Hematopoietic multipotent progenitor cell treated with erythropoietin and hydrocortisone succinate and interleukin-3 and kit ligand, for 17 days (in vitro differentiated cells): ENCODE measurements at regions not wholly inside any gene's neighbourhood (a gene's known extent, or its start where the extent isn't known, plus 50 kb on each side); places are given as distances from the start of the nearest gene placed in this dataset.

ENCODE experiments used
- DNase-seq: peaks from one replicate; pipeline ENCODE4 v3.0.0-alpha.2; 2015; ENCODE audit warnings: low spot score

DNA sequence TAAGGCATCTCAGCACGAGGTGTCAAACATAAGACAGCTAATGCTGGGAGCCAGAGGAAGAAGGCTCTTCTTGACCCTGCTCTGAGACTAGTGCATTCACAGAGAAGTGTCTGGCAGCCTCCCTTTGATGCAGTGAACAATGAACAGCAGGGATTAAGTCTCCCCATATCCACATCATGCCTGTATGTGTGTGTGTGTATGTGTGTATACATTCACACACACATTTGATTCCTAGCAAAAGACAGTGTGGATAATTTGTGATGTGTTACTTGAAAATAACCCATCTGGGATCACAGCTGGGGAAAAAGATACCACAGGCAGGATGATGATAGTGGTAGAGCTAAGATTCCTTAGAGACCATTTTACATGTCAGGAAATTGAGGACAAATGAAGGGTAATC, 485.9 kb upstream of the GOT2 start:
- DNase-seq = no peak

DNA sequence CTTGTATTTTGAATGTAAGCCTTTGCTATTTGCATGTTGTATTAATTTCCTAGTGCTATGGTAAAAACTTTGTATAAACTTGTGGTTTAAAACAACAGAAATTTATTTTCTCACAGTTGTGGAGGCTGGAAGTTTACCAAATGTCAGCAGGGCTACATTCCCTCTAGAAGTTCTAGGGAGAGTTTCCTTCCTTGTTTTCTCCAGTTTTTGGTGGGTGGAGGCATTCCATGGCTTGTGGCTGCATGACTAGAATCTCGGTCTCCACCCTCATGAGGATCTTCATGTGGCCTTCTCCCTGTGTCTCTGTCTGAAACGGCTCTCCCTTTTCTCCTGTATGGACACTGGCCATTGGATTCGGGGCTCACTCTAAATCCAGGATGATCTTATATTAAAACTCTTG, 482.2 kb upstream of the GOT2 start:
- DNase-seq = no peak

DNA sequence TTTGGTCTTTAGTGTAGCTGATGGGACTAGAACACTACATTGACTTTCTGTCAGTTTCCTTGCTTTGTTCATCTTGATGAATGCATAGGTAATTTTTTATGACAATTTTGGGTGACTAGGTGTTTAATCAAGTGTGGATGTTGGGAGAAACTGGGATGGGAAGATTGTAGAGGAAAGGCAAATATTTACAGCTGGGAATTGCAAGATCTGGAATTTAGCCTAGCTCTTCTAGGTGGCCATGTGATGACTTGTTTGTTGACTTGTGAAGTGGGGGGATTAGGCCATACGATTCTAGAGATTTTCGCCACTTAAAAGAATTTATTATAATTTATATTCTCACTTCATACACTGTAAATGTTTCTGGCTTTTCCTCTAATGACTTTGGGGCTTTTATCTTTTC, 480.3 kb upstream of the GOT2 start:
- DNase-seq = no peak

DNA sequence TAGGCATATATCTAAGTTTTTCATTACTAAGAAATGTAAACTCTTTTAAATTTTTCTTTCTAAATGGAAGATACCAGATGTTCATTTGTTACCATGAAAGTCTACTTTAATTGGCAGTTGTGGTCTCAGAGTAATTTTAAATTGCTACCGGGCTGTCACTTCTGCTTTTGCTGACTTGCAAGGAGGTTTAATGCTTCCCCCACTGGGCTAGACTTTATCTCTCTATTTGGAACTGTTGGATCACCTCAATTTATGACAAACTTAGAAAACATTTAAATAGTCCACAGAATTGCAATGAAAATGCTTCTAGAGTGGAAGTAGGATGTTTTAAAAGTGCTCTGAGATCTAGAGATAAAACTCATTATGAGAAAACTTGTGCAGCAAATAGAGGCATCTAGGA, 479.8 kb upstream of the GOT2 start:
- no peak for DNase-seq

DNA sequence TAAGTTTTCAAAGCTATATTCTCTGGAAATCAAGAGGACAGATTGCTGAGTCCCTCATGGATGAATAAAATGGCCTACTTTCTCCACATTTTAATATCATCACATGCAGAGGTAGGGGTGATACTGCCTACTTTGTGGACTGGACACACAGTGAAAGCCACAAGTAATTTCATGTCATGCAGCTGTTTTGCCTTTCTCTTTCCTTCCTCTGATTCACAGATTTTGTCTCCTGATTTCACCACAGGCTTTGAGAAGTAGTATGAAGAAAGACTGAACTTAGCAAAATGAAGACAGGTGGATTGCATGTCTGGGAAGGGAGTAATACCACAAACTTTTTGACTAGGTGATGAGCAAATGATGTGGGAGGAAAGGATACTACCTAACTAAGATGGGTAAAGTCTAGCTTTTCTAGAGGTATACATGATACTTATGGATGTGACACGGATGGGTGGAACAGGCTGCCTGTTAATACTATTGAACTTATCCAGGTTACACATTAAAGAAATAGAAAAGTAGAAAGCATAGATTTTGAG, 478.4 kb upstream of the GOT2 start:
- DNase-seq = no peak

DNA sequence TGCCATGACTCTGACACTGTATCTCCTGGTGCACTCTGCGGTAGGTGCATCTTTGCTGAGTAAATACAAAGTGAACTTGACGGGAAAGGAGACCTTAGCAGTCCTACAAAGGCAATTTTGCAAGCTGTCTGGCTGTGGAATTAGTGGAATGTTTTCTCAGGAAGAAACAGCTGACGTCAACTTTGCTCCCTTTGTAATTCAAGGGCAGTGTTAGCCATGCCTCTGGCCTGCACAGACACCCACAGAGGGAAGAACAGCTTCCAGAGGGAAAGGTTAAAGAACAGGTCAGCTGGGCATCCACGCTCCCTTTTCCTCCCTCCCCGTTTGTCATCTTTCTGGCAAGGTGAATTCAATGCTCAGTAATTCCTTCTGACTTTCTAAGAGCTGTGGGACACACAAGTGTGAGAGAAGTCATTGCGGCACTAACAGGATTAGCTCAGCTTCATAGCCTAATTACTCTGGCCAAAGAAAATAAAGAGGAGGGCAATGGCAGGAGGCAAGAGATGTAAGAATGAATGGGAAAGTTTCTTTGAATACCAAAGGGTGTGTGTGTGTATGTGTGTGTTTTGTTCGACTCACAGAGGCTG, 476.9 kb upstream of the GOT2 start:
- no peak for DNase-seq

DNA sequence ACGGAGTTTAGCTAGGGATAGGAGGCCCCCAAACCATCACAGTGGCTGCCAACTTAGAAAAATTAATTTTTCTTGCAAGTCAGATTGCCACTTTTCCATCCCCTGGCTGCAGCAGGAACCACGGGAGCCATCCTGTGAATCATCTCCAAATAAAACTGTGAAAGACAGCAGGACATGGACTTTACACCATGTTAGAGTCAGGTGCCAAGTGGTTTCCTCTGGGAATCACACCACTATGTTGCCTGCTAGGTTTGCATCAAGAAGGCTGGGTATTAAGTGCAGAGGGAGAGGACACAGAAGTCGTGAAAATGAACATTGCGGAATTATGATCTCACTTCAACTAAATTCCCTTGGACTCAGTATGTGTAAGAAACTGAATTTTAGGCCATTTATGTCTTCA, 471.3 kb upstream of the GOT2 start:
- no peak for DNase-seq

DNA sequence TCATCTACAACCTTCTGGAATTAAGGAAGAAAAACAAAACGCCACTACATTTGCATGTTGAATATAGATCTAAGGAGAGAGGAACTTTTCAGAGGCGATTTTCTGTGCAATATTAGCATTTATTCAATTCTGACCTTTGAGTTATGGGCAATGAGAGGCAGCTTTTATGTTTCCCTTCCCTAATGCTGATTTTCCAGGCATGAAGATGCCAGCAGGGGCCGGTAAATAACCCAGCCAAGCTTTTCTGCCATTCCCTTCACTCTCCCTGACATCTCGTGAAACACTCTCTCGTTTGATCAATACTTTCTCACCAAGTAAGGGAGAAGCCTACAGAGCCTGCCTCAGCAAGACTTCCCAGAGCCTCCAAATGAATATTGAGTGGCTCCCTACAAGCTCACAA, 470.5 kb upstream of the GOT2 start:
- no peak for DNase-seq

DNA sequence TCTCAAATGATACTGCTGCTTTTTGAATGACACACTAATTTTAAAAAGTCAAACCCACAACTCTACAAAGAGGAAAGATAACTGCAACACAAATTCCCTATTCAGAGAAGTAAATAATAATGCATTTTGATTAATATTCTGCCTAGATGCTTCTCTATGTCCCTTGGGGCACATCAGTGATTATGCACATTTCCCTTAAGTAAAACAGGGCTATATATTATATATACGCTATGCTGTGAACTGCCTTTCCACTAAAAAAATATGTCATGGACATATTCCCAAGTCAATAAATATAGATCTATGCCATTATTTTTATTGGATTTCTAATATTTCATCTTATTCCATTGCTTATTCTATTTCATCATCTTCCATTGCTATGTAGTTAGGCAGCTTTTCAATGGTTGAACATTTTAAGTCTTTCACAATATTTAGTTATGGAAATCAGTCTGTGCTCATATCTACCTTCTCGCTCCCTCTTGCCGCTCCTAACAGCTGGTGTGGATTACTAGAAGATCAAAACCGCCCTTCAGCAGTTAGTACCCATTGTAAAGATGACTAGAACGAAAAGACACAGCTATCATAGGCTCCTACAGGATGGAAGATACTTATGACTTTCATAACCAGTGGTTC, 468.2 kb upstream of the GOT2 start:
- no peak for DNase-seq

DNA sequence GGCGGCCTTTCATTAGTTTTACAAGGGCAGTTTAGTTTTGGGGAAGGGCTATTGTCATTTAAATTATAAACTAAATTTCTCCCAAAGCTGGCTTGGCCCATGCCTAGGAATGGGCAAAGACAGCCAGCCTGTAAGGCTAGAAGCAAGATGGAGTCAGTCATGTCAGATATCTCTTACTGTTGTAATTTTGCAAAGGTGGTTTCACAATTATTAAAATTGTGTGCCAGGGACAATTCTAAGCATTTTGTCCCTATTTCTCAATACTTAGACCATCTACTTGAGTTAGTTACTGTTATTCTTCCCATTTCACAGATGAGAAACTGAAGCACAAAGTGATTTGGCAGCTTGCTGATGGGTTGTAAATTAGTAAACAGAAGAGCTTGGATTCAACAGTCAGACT, 467.7 kb upstream of the GOT2 start:
- DNase-seq = no peak

DNA sequence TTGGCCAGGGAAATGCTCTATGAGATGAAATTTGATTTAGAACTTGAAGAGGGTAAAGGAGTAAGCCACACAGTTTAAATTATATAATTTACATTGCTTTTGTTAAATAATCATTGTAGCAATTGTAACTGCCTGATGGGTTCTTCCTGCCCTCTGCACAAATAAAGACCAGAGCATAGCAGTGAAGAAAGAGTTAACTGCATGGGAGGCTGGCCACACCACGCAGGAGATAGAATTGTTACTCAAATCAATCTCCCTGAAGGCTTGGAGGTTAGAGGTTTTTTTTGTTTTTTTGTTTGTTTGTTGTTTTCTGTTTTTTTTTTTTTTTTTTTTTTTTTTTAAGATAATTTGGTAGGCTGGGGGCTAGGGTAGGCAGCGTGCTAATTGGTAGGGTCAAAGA, 467.0 kb upstream of the GOT2 start:
- DNase-seq = no peak

DNA sequence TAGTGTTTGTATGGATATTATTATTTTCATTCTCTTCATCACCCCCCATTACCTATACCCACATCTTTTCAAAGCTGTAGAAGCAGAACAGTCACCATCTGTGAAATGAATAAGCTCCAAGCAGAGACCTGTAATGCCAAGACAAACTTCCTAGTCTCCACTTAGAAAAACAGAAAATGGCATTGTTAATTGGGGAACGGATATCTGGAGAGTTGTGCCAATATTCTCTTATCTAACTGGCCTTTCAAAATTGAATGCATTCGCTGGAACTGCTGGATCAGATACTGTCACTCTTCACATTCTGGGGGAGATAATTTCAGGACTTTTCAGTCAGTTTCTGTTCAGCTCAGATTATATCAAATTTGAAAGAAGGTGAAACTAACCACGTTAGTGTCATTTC, 464.4 kb upstream of the GOT2 start:
- DNase-seq = no peak

DNA sequence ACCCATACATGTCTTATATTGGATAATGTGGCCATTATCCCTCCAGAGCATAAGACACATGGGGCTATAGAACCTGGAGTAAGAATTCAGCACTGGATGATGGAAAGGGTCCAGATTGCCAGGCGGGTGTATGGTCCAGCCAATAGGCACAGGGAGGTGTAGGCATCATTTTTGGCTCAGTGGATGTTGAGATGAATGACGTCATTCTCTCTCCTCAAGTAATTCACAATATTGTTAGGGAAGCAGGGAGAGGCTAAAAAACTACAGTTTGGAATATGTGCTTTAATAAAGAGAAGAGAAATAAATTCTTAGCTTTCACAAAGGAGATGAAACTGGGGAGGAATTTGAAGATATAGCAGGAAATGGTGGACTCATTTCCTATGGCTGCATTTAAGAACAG, 461.1 kb upstream of the GOT2 start:
- no peak for DNase-seq

DNA sequence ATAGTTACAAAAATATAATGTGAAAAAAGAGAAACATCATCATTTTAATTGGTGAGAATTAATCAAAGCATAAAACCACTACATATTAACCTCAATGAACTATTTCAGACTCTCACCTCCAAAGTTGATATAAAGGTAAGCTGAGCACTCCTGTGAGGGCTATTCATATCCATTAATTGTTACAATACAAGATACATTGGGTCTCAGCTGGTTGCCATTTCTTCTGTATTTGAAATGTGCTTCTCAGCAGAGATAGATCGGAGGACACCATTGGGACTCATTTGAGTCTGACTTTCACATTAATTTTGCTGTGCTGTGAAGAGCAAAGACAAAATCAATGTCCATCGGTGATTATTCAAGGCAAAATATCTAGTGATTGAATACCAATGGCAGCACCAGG, 459.5 kb upstream of the GOT2 start:
- DNase-seq = no peak

DNA sequence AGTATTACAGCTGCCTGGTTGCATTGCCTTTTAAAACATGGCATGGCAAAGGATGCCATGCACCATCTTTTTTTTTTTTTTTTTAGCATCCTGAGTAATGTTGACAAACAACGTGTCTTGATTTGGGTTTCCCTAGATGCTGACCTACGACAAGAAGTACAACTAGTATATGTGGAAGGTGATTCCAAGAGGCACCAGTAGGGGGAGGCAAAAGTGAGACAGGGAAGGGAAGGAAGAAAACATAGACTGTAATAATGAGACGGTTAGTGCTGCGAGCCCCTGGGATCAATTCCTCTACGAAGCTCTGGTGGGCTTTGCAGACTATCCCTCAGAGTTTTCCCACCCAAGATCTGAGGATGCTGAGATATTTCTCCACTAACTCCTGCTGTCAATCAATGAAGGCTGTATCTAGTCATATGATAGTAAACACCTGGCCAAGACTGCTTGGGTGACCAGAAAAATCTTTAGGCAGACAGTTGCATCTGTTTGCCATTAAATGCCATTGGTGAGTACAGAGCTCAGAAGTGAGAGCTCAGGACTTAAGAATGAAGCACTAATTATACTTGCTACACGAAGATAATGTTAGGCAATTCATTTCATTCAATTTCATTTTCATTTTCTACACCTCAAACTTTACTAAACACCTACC, 458.6 kb upstream of the GOT2 start:
- DNase-seq = no peak

DNA sequence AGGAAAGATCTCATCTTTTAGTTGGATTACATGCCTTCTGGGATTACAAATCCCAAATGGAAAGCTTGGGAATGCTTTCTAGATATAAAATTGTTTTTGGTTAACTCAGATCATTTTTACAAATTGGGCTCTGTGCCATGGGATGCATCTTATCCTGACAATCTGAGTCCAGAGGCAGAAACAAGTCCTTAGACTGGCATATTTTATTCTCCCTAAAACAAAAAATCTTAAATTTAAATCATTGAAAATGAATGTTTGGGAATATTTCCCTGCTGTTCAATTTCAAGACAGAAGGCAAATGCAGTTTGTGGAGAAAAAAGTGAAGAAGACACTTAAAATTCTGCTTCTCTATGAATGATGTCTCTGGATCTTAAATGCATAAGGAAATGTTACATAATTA, 456.6 kb upstream of the GOT2 start:
- DNase-seq = no peak

DNA sequence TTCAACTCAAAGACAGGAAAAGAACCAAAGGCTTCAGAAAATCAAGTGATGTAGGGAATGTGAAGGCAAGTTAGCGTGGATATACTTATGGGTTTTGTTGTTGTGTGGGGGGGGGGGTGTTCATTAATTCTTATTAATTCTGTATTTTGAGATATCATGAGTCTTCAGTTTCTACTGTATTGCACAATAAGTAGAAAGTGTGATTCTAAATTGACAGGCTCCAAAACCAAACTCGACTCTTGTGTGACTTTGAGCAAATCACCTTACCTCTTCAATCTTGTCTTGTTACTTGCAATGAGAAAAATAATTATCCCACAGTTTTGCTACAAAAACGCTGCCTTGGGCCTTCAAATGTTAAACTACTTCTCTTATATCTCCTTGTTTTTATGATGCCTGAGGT, 453.9 kb upstream of the GOT2 start:
- DNase-seq = no peak

DNA sequence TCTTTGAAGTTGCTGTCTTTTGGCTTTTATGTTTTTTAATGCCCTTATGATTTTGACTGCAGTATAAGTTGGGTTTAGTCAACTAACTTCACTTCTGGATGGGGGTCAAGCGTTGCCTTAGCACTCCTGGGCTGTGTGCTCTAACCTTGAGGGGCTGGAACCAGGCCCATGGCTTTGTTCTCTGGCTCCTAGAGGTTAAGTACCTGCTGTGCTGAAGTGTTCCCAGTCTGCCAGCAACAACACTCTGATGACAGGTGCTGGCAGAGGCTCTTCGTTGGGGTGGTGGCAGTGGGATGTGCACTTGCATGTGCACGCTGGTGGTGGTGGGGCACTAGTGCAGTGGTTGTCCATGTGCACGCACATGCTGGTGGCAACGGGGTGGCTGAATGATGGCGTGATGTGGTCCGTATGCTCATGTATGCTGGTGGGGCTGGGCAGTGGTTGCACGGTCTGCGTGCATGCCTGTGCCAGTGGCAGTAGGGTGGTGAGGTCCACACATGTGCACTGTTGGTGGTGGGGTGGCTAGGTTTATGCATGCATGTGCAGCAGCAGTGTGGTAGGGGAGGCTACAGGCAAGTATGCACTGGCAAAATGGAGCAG, 447.8 kb upstream of the GOT2 start:
- DNase-seq = no peak

DNA sequence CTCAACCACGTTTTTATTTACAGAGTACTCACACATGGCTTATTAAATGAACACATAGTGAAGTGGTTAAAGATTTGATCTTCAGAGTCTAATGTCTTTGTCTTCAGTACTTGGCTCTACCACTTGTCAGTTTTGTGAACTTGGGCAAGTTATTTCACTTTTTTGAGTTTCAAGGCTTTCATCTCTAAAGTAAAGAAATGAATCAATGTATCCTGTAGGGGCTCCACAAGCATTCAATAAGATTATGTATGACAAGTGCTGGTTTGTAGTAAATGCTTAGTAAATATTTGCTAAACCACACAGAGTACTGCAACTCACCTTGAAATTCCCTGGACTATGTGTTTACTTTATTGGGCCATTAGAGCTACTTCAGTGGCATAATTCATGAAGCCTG, 446.0 kb upstream of the GOT2 start:
- DNase-seq = no peak

DNA sequence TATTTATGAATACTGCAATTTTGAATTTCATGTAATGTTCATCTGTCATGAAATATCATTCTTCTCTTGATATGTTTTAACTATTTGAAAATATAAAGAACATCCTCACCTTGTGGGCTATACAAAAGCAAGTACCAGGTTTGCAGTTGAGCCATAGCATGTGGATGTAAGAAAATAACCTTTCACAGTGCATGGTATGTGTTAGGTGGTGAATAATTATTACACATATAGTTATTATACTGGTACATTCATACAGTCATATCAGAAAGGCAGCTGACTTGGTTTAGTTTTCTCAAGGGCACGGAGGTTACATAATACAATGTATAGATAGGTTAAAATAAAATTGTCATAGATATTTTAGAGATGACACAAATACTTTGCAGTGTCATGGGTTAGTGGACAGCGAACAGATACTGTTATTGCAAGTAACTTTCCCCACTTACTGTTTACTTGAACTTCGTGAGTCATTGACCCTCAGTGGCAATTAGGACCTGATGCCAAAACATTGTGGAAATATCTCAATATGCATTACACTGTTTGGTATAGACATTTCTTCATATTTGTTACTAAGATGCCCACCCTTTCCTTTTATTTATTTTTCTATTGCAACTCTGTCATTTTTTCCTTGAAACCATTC, 445.4 kb upstream of the GOT2 start:
- DNase-seq = no peak

DNA sequence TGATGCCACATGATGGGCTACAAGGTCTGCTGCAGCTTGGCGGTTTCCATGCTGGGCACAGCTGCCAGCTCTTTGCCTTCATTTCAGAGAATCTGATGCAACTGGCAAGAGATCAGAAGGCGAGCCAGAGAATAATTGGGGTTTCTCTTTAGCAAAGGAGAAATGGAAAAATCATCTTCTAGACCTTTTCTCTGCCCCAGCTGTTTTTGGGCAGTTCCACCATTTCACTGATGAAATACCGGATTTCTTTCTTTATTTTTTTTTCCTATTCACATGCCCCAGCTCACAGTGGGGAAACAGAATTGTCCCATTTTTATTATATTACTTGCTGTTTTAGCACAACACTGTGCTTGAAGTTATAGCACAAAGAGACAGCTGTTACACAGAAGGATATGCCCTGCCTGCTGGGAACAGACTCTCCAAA, 439.3 kb upstream of the GOT2 start:
- DNase-seq = no peak

DNA sequence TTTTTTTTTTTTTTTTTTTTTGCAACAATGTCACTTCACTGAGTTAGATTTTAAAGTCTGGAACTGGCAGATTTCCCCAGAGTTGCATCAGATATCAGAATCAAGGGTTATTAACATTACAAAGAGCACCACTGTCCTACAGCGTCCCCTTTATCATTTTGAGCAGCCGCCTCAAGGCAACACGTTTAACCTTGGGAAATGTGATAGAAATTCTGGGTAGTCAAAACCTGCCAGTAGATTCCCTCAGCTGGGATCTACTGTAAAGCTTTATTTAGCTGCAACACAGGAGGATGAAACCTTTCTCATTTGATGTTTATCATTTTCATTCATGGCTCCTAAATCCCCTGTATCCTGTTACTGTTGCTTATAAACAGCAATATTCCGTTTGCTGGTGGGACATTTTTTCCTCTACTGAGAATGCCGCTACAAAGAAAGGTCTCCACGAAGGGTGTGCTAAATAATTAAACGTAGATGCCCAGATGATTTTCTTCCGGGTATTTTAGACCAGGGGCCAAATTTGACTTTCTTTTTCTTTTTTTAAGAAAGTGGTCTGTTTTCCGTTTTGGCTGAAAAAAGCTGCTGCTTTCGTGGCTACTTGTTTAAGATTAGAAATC, 436.1 kb upstream of the GOT2 start:
- no peak for DNase-seq
